NT2/D1 (cell line): ENCODE measurements at regions not wholly inside any gene's neighbourhood (a gene's known extent, or its start where the extent isn't known, plus 50 kb on each side); places are given as distances from the start of the nearest gene placed in this dataset.

Experiments
- SUZ12 ChIP-seq: IDR thresholded peaks from 2 replicates; pipeline ENCODE4 v1.6.1; 2011; ENCODE audit not compliant: insufficient read length, insufficient read depth; ENCODE audit errors: extremely low read depth
- YY1 ChIP-seq: IDR thresholded peaks from 2 replicates; pipeline ENCODE4 v1.6.1; 2011; ENCODE audit not compliant: insufficient read length, insufficient read depth
- ZNF274 ChIP-seq: IDR thresholded peaks from 2 replicates; pipeline ENCODE4 v1.6.1; 2011; ENCODE audit warnings: mild to moderate bottlenecking, low read depth, low read length

DNA sequence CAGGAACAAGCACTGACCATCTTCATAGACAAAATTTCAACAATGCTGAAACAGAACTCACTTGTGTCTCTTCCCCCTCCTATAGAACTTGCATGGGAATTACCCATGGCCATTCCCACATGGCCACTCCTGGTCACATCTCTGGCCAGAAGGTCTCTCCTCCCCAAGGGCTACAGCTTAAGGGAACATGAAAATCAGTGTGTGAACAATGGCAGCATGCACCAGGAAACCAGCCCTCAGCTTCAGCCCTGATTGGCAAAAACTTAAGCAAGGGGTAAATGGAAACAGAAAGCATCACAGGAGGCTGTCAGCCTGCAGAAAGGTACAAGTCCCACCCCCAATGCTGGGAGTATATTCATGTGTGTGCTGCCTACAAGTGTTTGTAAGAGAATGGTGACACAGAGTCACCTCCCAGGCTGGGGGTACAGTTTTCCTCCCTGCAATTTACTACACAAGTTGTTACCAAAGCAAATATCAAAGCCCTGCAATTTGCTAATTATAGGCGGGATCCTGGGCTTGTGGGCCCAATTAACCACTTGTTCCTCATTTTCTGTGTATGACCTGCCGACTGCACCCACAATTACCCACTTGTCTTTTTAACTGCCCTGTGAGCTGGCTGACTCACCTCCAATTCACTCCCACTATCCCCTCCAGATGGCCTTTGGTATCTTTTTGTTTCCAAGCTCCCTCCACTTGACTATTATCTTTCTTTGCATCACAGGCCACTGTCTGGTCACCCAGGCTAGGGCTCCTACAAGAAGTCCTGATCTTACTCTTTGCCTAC, 84.4 kb upstream of the HES1 start:
- no peak for TF ChIP-seq YY1
- no peak for TF ChIP-seq SUZ12
- TF ChIP-seq ZNF274, result no peak
